Natural killer cell treated with Interleukin-12 subunit alpha and Interleukin-12 subunit beta and Interleukin-15 and Interleukin-18, amount 100 ng/mL, for 72 hours (primary cell): ENCODE measurements at regions not wholly inside any gene's neighbourhood (a gene's known extent, or its start where the extent isn't known, plus 50 kb on each side); places are given as distances from the start of the nearest gene placed in this dataset.
"Not testable (repeated sequence)": the region's sequence is repeated elsewhere in the genome, so short reads cannot be mapped to it uniquely, and the experiment has no call there.

Experiments used
- ATAC-seq, 2 donors: fragments of 150-1000 bp; cut with Tn5 transposase in 1 of 2; sonication (Bioruptor Pico), chemical (Tn5 transposase) in 1 of 2; 2 replicates each; pipeline ENCODE4 v1.10.0; 2021
- DNase-seq: peaks from one replicate; pipeline ENCODE4 v3.0.0; 2022; ENCODE audit warnings: low spot score
- H3K27ac Mint-ChIP-seq, 2 donors: 1 replicate in 1 of 2; 2 replicates in 1 of 2; pipeline ENCODE4 v1.8.0; 2022; ENCODE audit warnings: mixed read lengths in 2 of 2, mild to moderate bottlenecking in 1 of 2, moderate library complexity in 1 of 2
- H3K27me3 Mint-ChIP-seq, 2 donors: 1 replicate in 1 of 2; 2 replicates in 1 of 2; pipeline ENCODE4 v1.8.0; 2022; ENCODE audit warnings: mixed read lengths in 2 of 2
- H3K36me3 Mint-ChIP-seq: one replicate; pipeline ENCODE4 v1.8.0; 2022; ENCODE audit warnings: mixed read lengths
- H3K4me1 Mint-ChIP-seq, 2 donors: 1 replicate in 1 of 2; 2 replicates in 1 of 2; pipeline ENCODE4 v1.8.0; 2022; ENCODE audit warnings: low read depth in 2 of 2, mixed read lengths in 2 of 2, mild to moderate bottlenecking in 1 of 2
- H3K4me3 Mint-ChIP-seq: one replicate; pipeline ENCODE4 v1.8.0; 2022; ENCODE audit warnings: mixed read lengths
- H3K9me3 Mint-ChIP-seq: 2 replicates; pipeline ENCODE4 v1.8.0; 2022; ENCODE audit warnings: mixed read lengths

DNA sequence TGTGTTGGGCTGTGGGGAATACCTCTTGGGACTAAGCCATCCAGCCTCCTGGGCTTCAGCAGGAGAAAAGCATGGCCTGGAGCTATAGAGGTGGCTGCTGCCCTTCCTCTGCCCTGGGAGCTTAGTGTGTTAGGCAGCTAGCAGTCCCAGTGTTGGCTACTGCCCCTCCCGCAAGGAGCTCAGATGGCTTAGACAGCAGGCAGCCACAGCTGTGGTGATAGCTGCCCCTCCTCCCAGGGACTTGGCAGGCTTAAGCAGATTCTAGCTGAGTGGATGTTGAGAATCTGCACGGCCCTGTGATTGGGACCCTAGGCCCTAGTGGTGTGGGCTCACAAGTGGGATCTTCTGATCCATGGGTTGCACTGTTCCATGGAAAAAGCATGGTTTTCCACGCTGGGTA is 264.5 kb downstream of the TDRD3 start:
- Mint-ChIP-seq H3K4me1 (no peaks in the 10 kb centered on the region), H3K27ac (no peak overlapping the region), H3K27me3 (no peaks in the 10 kb centered on the region), H3K4me3 (no peak overlapping the region), H3K9me3 (peaks cover 29% of the 10 kb centered on the region), H3K36me3 (no peaks in the 10 kb centered on the region)
- DNase-seq (no peak), ATAC-seq (no peak)

DNA sequence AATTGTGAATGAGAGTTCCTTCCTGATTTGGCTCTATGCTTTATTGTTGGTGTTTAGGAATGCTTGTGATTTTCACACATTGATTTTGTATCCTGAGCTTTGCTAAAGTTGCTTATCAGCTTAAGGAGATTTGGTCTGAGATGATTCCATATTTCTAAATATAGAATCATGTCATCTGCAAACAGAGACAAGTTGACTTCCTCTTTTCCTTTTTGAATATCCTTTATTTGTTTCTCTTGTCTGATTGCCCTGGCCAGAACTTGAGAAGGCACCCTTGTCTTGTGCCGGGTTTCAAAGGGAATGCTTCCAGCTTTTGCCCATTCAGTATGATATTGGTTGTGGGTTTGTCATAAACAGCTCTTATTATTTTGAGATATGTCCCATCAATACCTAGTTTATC is 260.6 kb downstream of the TDRD3 start:
- not testable (repeated sequence) for DNase-seq, H3K4me1 Mint-ChIP-seq, H3K27me3 Mint-ChIP-seq, H3K27ac Mint-ChIP-seq, H3K36me3 Mint-ChIP-seq, H3K4me3 Mint-ChIP-seq, ATAC-seq
- peaks cover 25% of the 10 kb centered on the region for H3K9me3 Mint-ChIP-seq

DNA sequence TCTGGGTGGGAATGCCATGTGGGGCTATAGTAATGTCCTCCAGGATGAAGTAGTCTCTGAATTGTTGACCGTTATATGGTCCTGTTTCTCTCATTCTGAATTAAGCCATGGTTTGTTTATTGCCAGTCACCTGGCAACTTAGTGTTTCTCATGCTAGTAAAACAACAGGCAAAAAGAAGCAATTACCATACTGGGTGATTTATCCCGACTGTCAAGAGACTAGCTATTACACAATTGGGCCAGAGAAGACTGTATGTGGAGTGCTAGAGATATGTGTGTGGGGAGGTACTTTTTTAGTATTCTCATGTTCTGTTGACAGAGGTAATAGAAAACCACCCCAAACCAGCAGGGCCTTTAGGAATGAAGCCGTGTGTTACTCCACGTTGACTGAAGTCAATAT is 258.2 kb downstream of the TDRD3 start:
- Mint-ChIP-seq H3K9me3 (peaks cover 17% of the 10 kb centered on the region), H3K4me1 (no peaks in the 10 kb centered on the region), H3K4me3 (no peak overlapping the region), H3K27ac (no peak overlapping the region), H3K36me3 (no peaks in the 10 kb centered on the region), H3K27me3 (no peaks in the 10 kb centered on the region)
- no peak for DNase-seq
- no peak for ATAC-seq

DNA sequence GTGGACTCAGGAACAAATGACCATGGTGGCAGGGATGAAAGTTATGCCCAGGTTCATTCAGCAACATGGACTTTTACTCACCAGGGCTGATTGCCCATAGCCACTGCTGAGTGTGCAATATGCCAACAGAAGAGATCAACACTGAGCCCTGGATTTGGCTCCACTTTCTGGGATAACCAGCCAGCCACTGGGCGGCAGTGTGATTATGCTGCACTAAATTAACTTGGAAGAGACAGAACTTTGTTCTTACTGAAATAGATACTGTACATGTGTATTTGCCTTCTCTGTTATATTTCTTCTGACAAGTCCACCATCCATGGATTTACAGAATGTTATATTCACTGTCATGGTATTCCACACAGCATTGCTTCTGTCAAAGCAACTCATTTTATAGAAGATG is 257.4 kb downstream of the TDRD3 start:
- H3K4me1 Mint-ChIP-seq: no peaks in the 10 kb centered on the region
- H3K27me3 Mint-ChIP-seq: no peaks in the 10 kb centered on the region
- H3K36me3 Mint-ChIP-seq: no peaks in the 10 kb centered on the region
- no peak overlapping the region for H3K4me3 Mint-ChIP-seq
- no peak for DNase-seq
- H3K27ac Mint-ChIP-seq: no peak overlapping the region
- H3K9me3 Mint-ChIP-seq: peaks cover 12% of the 10 kb centered on the region
- ATAC-seq: no peak

DNA sequence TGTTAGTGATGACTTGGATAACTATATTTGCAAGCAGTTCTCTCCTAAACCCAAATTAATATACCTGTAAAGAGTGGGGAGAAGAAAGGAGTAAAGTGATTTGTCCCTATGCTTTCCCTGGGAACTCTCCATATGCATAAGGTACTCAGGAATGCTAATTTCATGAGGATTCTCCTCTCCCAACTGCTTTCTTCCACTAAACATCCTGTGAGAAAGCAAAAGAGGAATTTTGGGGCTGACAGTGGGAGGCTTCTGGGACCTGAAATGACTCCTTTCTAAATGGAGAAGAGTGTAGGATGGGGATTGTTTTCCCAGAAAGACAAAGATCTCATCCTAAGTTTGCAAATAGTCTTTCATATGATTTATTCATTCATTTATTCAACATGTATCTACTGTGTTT is 250.5 kb downstream of the TDRD3 start:
- Mint-ChIP-seq H3K4me3 (no peak overlapping the region), H3K36me3 (no peaks in the 10 kb centered on the region), H3K27me3 (peaks cover 0 to 5% of the 10 kb centered on the region in 2 donors), H3K4me1 (no peaks in the 10 kb centered on the region), H3K27ac (no peak overlapping the region), H3K9me3 (peaks cover 11% of the 10 kb centered on the region)
- DNase-seq: no peak
- ATAC-seq: no peak

DNA sequence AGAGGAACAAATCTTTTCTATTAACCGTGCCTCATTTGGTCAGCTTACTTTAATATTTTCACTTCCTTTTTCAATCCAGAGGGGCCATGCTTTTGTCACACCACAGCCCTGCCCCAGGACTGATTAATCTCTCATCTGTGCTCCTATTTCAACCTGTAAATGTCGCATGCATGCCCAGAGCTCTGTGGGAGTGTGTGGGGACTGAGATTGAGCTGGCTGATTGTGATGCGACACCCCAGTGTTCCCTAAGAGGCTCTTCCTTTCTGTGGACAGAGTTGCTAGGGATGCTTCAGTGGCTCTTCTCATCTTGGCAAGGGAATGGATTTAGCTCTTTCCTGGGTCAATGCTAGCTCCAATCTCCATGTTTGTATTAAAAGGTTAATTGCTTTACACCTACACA is 249.6 kb downstream of the TDRD3 start:
- DNase-seq (no peak), ATAC-seq (no peak)
- Mint-ChIP-seq H3K27me3 (peaks cover 0 to 5% of the 10 kb centered on the region in 2 donors), H3K27ac (no peak overlapping the region), H3K4me1 (no peaks in the 10 kb centered on the region), H3K9me3 (peaks cover 11% of the 10 kb centered on the region), H3K4me3 (no peak overlapping the region), H3K36me3 (no peaks in the 10 kb centered on the region)

DNA sequence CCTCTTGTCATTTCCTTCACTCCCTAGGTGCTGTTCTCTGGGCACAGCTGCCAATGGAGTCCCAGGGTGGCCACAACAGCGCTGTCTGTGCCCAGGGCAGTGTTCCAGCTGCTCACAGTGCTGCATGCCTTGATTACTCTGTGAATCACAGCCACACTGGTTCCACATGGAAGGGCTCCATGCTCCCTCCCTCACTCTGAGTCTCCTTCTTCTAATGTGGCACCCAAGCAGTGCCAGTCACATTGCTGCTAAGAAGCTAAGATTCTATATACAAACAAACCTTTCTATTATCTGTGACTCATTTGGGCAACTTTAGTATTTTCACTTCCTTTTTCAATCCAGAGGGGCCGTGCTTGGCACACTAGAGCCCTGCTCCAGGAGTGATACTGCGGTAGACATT is 248.7 kb downstream of the TDRD3 start:
- H3K9me3 Mint-ChIP-seq: peaks cover 11% of the 10 kb centered on the region
- DNase-seq: no peak
- H3K4me3 Mint-ChIP-seq: no peak overlapping the region
- peaks cover 0 to 5% of the 10 kb centered on the region in 2 donors for H3K27me3 Mint-ChIP-seq
- no peak for ATAC-seq
- no peaks in the 10 kb centered on the region for H3K36me3 Mint-ChIP-seq
- no peak overlapping the region for H3K27ac Mint-ChIP-seq
- H3K4me1 Mint-ChIP-seq: no peaks in the 10 kb centered on the region

DNA sequence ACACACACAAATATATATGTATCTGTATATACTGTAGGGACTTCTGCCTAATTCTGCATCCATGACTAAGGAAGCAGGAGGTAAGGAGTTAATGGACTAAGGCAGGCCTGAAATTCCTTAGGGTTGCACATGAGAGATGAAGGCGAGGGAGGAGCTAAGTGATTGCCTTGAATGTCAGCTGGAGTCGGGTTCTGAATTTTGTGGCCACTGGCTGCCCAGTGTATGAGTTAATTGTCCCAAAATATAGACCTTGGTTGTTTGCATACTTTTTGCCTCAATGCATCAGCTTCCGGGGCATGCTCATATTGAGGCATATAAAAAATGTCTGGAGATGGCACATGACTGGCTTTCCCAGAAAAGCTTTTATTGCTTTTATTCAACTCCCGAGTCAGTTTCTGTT is 245.5 kb downstream of the TDRD3 start:
- Mint-ChIP-seq H3K27ac (no peak overlapping the region), H3K9me3 (peaks cover 11% of the 10 kb centered on the region), H3K4me3 (no peak overlapping the region), H3K36me3 (no peaks in the 10 kb centered on the region), H3K4me1 (no peaks in the 10 kb centered on the region), H3K27me3 (peaks cover 0 to 5% of the 10 kb centered on the region in 2 donors)
- DNase-seq: no peak
- ATAC-seq: no peak

DNA sequence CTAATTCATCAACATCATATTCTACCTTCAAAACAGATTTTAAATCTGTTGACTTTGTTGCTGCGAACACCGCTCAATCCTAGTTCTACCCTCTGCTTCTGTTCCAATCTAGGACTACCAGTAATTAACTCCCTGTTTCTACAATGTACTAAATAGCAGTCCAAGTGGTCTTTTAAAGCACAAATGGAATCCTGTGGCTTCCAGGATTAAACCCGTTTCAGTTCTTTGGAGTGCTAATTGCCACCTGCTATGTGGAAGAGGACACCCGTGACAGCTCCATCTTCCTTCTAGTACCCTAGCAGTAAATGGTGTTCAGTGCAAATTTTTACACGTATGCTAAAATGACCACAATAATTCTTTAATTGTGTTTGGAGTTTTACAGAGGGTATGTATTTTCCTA is 232.1 kb downstream of the TDRD3 start:
- ATAC-seq (no peak), DNase-seq (no peak)
- H3K9me3 Mint-ChIP-seq: peaks cover 6% of the 10 kb centered on the region
- no peaks in the 10 kb centered on the region for H3K36me3 Mint-ChIP-seq
- H3K27ac Mint-ChIP-seq: no peak overlapping the region
- H3K4me3 Mint-ChIP-seq: no peak overlapping the region
- H3K27me3 Mint-ChIP-seq: no peaks in the 10 kb centered on the region
- H3K4me1 Mint-ChIP-seq: no peaks in the 10 kb centered on the region

DNA sequence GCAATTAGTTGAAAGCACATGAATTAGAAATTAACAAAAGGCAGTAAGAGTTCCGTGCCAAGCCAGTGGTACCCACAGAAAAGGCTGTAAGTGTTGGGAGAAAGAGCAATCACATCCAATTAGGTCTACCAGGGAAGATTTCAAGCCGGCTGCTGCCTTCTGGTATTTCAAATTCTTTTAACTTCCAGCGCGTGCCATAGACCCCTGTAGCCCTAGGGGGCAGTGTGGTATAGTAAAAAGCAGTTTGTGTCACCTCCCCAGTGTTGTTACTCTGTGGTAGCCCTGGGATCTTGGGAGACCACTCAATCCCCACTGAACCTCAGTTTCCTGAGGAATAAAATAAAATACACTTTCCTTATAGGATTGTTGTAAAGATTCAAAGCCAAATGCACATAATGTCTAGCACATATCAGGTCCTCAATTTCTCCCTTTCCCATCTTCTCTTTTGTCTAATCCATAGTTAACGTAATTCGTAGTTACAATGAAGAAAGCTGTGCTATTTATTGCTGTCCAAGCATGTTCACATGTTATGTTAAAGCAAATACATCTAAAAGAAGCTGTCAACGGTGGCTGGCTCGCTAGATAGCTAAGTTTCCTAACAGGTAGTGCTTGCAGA is 230.2 kb downstream of the TDRD3 start:
- H3K27me3 Mint-ChIP-seq: no peaks in the 10 kb centered on the region
- ATAC-seq (no peak), DNase-seq (no peak)
- no peaks in the 10 kb centered on the region for H3K4me1 Mint-ChIP-seq
- peaks cover 4% of the 10 kb centered on the region for H3K9me3 Mint-ChIP-seq
- no peaks in the 10 kb centered on the region for H3K36me3 Mint-ChIP-seq
- H3K4me3 Mint-ChIP-seq: no peak overlapping the region
- no peak overlapping the region for H3K27ac Mint-ChIP-seq
